Left ventricle myocardium inferior (tissue), 1 donor: ENCODE measurements at regions not wholly inside any gene's neighbourhood (a gene's known extent, or its start where the extent isn't known, plus 50 kb on each side); places are given as distances from the start of the nearest gene placed in this dataset.

ENCODE experiments used
- DNase-seq: peaks from one replicate; pipeline ENCODE4 v3.0.0-alpha.2; 2020
- H3K27ac ChIP-seq: fragments of 200-600 bp; replicated peaks from 2 replicates; pipeline ENCODE4 v1.8.0; 2021
- H3K27me3 ChIP-seq: fragments of 200-600 bp; 2 replicates; pipeline ENCODE4 v1.8.0; 2021; ENCODE audit warnings: low read depth
- H3K36me3 ChIP-seq: fragments of 200-600 bp; 2 replicates; pipeline ENCODE4 v1.8.0; 2021
- H3K4me1 ChIP-seq: fragments of 200-600 bp; 2 replicates; pipeline ENCODE4 v1.8.0; 2021
- H3K4me3 ChIP-seq: fragments of 200-600 bp; 2 replicates; pipeline ENCODE4 v1.8.0; 2021; ENCODE audit warnings: mild to moderate bottlenecking, moderate library complexity
- H3K9me3 ChIP-seq: fragments of 200-600 bp; replicated peaks from 2 replicates; pipeline ENCODE4 v1.8.0; 2021
- CTCF ChIP-seq: fragments of 200-600 bp; IDR thresholded peaks from 2 replicates; pipeline ENCODE4 v1.8.0; 2021; ENCODE audit warnings: antibody characterized with exemption, mild to moderate bottlenecking, borderline replicate concordance
- intact Hi-C: fragments of 100-400 bp; cut with micrococcal nuclease; formaldehyde crosslinking; loops from one replicate; pipeline ENCODE4 v1.11.0; 2022
- donor health status: DM: no; HTN: yes; CAD: no; lungs with severe emphysema.

GRCh38 chr18:10301831-10302483, 152.5 kb upstream of the APCDD1 start:
- Histone ChIP-seq H3K27me3 (no peaks in the 10 kb centered on the region), H3K9me3 (no peaks in the 10 kb centered on the region), H3K4me1 (peaks cover 9% of the 10 kb centered on the region), H3K27ac (no peak overlapping the region), H3K4me3 (no peak overlapping the region), H3K36me3 (no peaks in the 10 kb centered on the region)
- no peak for TF ChIP-seq CTCF
- DNase-seq, result no peak
- intact Hi-C loops, result no loop called here

- no peak overlapping the region for H3K27ac ChIP-seq
- H3K9me3 ChIP-seq, result no peaks in the 10 kb centered on the region
- no peak for TF ChIP-seq CTCF
- no peak for DNase-seq
- no peak overlapping the region for H3K4me3 ChIP-seq
- no peaks in the 10 kb centered on the region for H3K27me3 ChIP-seq
- no peaks in the 10 kb centered on the region for H3K36me3 ChIP-seq
- intact Hi-C loops, result no loop called here
- peaks cover 9% of the 10 kb centered on the region for H3K4me1 ChIP-seq
Measured at GRCh38 chr18:10303171-10303570, 151.3 kb upstream of the APCDD1 start.

- no peak for TF ChIP-seq CTCF
- no peak for DNase-seq
Measured at GRCh38 chr18:10304853-10305252, 149.6 kb upstream of the APCDD1 start.

GRCh38 chr18:10306779-10307178, 147.7 kb upstream of the APCDD1 start:
- Histone ChIP-seq H3K9me3 (no peaks in the 10 kb centered on the region), H3K4me1 (peaks cover 9% of the 10 kb centered on the region), H3K36me3 (no peaks in the 10 kb centered on the region), H3K4me3 (no peak overlapping the region), H3K27me3 (no peaks in the 10 kb centered on the region), H3K27ac (no peak overlapping the region)
- intact Hi-C loops, result no loop called here
- no peak for TF ChIP-seq CTCF
- no peak for DNase-seq

More at GRCh38 chr18:10304853-10305252, 149.6 kb upstream of the APCDD1 start:
- Histone ChIP-seq H3K4me3 (no peak overlapping the region), H3K27me3 (no peaks in the 10 kb centered on the region), H3K36me3 (no peaks in the 10 kb centered on the region), H3K9me3 (no peaks in the 10 kb centered on the region), H3K27ac (peak overlapping the region; percentile 31), H3K4me1 (peaks cover 9% of the 10 kb centered on the region)
- intact Hi-C loops, result no loop called here

GRCh38 chr18:10308154-10308553, 146.3 kb upstream of the APCDD1 start:
- intact Hi-C loops, result no loop called here
- no peak for TF ChIP-seq CTCF
- DNase-seq, result no peak
- H3K4me3 ChIP-seq, result no peak overlapping the region
- peaks cover 9% of the 10 kb centered on the region for H3K4me1 ChIP-seq
- H3K27me3 ChIP-seq, result no peaks in the 10 kb centered on the region
- H3K27ac ChIP-seq, result no peak overlapping the region
- no peaks in the 10 kb centered on the region for H3K36me3 ChIP-seq
- no peaks in the 10 kb centered on the region for H3K9me3 ChIP-seq
